Mesenchymal stem cell (in vitro differentiated cells and primary cell): ENCODE measurements at regions not wholly inside any gene's neighbourhood (a gene's known extent, or its start where the extent isn't known, plus 50 kb on each side); places are given as distances from the start of the nearest gene placed in this dataset.

Source experiments
- DNase-seq: peaks from one replicate; pipeline ENCODE4 v3.0.0-alpha.2; 2013
- H2AFZ ChIP-seq: one replicate; pipeline ENCODE4 v1.6.1; 2013; ENCODE audit warnings: low read depth, mild to moderate bottlenecking, control low read depth, inconsistent platforms, low read length, moderate library complexity
- H2AK5ac ChIP-seq: 2 replicates; pipeline ENCODE4 v1.6.1; 2013; ENCODE audit warnings: low read length, moderate library complexity, mild to moderate bottlenecking, inconsistent platforms; ENCODE audit not compliant: severe bottlenecking
- H2BK120ac ChIP-seq: one replicate; pipeline ENCODE4 v1.6.1; 2013; ENCODE audit warnings: low read depth, mild to moderate bottlenecking, inconsistent platforms, low read length, moderate library complexity
- H2BK12ac ChIP-seq, 2 experiments: one replicate each; pipeline ENCODE4 v1.6.1; 2013; ENCODE audit warnings: inconsistent platforms in 2 of 2, low read length in 2 of 2, mild to moderate bottlenecking in 2 of 2, moderate library complexity in 2 of 2, control low read depth in 1 of 2
- H2BK15ac ChIP-seq: one replicate; pipeline ENCODE4 v1.6.1; 2013; ENCODE audit warnings: mild to moderate bottlenecking, low read depth, inconsistent platforms; ENCODE audit not compliant: poor library complexity, severe bottlenecking
- H2BK5ac ChIP-seq: 2 replicates; pipeline ENCODE4 v1.6.1; 2013; ENCODE audit warnings: low read depth, mild to moderate bottlenecking, low read length, control low read depth, inconsistent platforms; ENCODE audit not compliant: poor library complexity, severe bottlenecking
- H3K14ac ChIP-seq, 2 experiments: one replicate each; pipeline ENCODE4 v1.6.1; 2013; ENCODE audit warnings: inconsistent platforms in 2 of 2, low read length in 2 of 2, control low read depth in 1 of 2, mild to moderate bottlenecking in 1 of 2, moderate library complexity in 1 of 2
- H3K18ac ChIP-seq, 2 experiments: one replicate each; pipeline ENCODE4 v1.6.1; 2013; ENCODE audit warnings: inconsistent platforms in 2 of 2, low read length in 2 of 2, control low read depth in 1 of 2, low read depth in 1 of 2, mild to moderate bottlenecking in 1 of 2
- H3K23ac ChIP-seq, 2 experiments: one replicate each; pipeline ENCODE4 v1.6.1; 2013; ENCODE audit warnings: inconsistent platforms in 2 of 2, low read length in 2 of 2, mild to moderate bottlenecking in 2 of 2, moderate library complexity in 2 of 2, control low read depth in 1 of 2
- H3K27ac ChIP-seq: 2 replicates; pipeline ENCODE4 v1.5.1; 2013; ENCODE audit warnings: mild to moderate bottlenecking, moderate library complexity, low read length, control low read depth, inconsistent platforms; ENCODE audit not compliant: poor library complexity, severe bottlenecking
- H3K27me3 ChIP-seq, 2 experiments: 2 replicates each; pipeline versions ENCODE4 v1.6.1 to v1.7.0; 2013; ENCODE audit warnings: low read length in 2 of 2, mild to moderate bottlenecking in 2 of 2, moderate library complexity in 2 of 2, control low read depth in 1 of 2, inconsistent platforms in 1 of 2; ENCODE audit not compliant: control insufficient read depth in 1 of 2, insufficient read depth in 1 of 2
- H3K36me3 ChIP-seq, 2 experiments: 2 replicates each; pipeline versions ENCODE4 v1.6.1 to v1.7.0; 2013; ENCODE audit warnings: low read length in 2 of 2, control low read depth in 1 of 2, inconsistent platforms in 1 of 2, low read depth in 1 of 2, mild to moderate bottlenecking in 1 of 2; ENCODE audit not compliant: insufficient read depth in 2 of 2, control insufficient read depth in 1 of 2
- H3K4ac ChIP-seq, 2 experiments: one replicate each; pipeline ENCODE4 v1.6.1; 2013; ENCODE audit warnings: inconsistent platforms in 2 of 2, low read length in 2 of 2, mild to moderate bottlenecking in 2 of 2, moderate library complexity in 2 of 2, control low read depth in 1 of 2, low read depth in 1 of 2
- H3K4me1 ChIP-seq: 2 replicates; pipeline ENCODE4 v1.6.1; 2013; ENCODE audit warnings: low read depth, low read length, control low read depth; ENCODE audit not compliant: control insufficient read depth, insufficient read depth
- H3K4me2 ChIP-seq: 2 replicates; pipeline ENCODE4 v1.6.1; 2013; ENCODE audit warnings: low read length, mild to moderate bottlenecking, inconsistent platforms; ENCODE audit not compliant: poor library complexity, severe bottlenecking
- H3K4me3 ChIP-seq, 2 experiments: 2 replicates each; pipeline versions ENCODE4 v1.5.1 to v1.7.0; 2013; ENCODE audit warnings: low read length in 2 of 2, mild to moderate bottlenecking in 2 of 2, control low read depth in 1 of 2, low read depth in 1 of 2; ENCODE audit not compliant: insufficient read depth in 1 of 2
- H3K79me1 ChIP-seq: replicated peaks from 2 replicates; pipeline ENCODE4 v1.6.1; 2013; ENCODE audit warnings: mild to moderate bottlenecking, control low read depth, low read length, inconsistent platforms; ENCODE audit not compliant: poor library complexity, severe bottlenecking
- H3K9ac ChIP-seq: 2 replicates; pipeline ENCODE4 v1.7.0; 2013; ENCODE audit warnings: mild to moderate bottlenecking, low read length, moderate library complexity
- H3K9me3 ChIP-seq: 2 replicates; pipeline ENCODE4 v1.7.0; 2013; ENCODE audit warnings: mild to moderate bottlenecking, low read length; ENCODE audit not compliant: control insufficient read depth
- H4K8ac ChIP-seq: one replicate; pipeline ENCODE4 v1.6.1; 2013; ENCODE audit warnings: inconsistent platforms, mild to moderate bottlenecking, low read length, moderate library complexity
- H4K91ac ChIP-seq: one replicate; pipeline ENCODE4 v1.6.1; 2013; ENCODE audit warnings: mild to moderate bottlenecking, low read length, inconsistent platforms
- WGBS: methylation state at CpG from one replicate; pipeline ENCODE4 v1.1.7; 2013; ENCODE audit warnings: mixed read lengths; 5-methylcytosine and 5-hydroxymethylcytosine counted together

DNA sequence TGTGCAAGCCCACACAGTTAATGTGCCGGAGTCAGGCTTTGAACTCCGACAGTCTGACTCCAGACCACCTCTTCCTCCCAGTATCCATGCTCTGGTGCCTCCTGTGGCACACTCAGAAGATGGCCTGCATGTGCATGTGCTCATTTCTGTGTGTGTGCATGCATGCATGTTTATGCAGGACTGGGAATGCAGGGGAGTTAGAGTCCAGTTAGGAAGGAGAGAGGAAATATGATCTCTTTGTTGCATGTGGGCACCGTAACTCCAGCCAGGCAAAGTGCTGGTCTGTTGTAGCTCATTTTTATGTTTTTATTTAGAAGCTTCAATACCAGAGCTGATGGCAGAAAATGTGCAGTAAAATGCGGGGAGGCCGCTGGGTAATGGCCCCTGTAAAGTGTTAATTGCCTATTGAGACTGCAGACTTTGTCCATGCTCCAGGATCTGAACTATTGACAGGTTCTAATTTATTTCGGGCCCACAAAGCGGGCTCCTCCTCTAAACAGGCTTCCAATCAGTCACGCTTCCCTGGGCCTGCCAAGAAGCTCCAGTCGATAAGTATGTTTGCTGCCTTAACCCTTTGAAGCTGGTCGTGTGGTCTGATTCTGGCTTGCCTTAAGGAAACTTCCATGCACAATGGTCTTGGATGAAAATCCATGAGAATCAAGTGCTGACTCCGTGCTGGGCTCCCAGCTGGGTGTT, 248.3 kb downstream of the DHX35 start:
- peaks cover 0 to 40% of the 10 kb centered on the region in 2 experiments for H3K27me3 ChIP-seq
- DNase-seq = no peak
- no peak overlapping the region for H3K14ac ChIP-seq
- H3K18ac ChIP-seq = no peak overlapping the region
- no peak overlapping the region for H2BK5ac ChIP-seq
- no peak overlapping the region for H3K9ac ChIP-seq
- no peak overlapping the region for H4K91ac ChIP-seq
- H3K23ac ChIP-seq = no peak overlapping the region
- H3K4ac ChIP-seq = no peak overlapping the region
- H2BK120ac ChIP-seq = no peak overlapping the region
- H3K9me3 ChIP-seq = no peaks in the 10 kb centered on the region
- H2BK12ac ChIP-seq = no peak overlapping the region
- H4K8ac ChIP-seq = no peak overlapping the region
- H3K36me3 ChIP-seq = no peaks in the 10 kb centered on the region
- H3K79me1 ChIP-seq = no peaks in the 10 kb centered on the region
- no peak overlapping the region for H3K27ac ChIP-seq
- H2BK15ac ChIP-seq = no peak overlapping the region
- no peak overlapping the region for H3K4me3 ChIP-seq
- 20% methylated on average over 11 of the region's 11 CpGs for WGBS
- no peak overlapping the region for H2AFZ ChIP-seq
- H3K4me1 ChIP-seq = no peaks in the 10 kb centered on the region
- no peak overlapping the region for H3K4me2 ChIP-seq
- H2AK5ac ChIP-seq = no peak overlapping the region

- Histone ChIP-seq H3K9ac (no peak overlapping the region), H3K27ac (no peak overlapping the region), H3K4me3 (no peak overlapping the region), H3K4me2 (no peak overlapping the region), H4K8ac (no peak overlapping the region), H3K4me1 (no peaks in the 10 kb centered on the region), H3K4ac (no peak overlapping the region), H3K18ac (no peak overlapping the region), H4K91ac (no peak overlapping the region), H3K27me3 (peaks cover 0 to 38% of the 10 kb centered on the region in 2 experiments), H2BK15ac (no peak overlapping the region), H3K14ac (no peak overlapping the region), H3K23ac (no peak overlapping the region), H2BK12ac (no peak overlapping the region), H2BK120ac (no peak overlapping the region), H2BK5ac (no peak overlapping the region), H3K9me3 (peaks cover 11% of the 10 kb centered on the region), H2AFZ (no peak overlapping the region), H3K36me3 (no peaks in the 10 kb centered on the region), H2AK5ac (no peak overlapping the region), H3K79me1 (no peaks in the 10 kb centered on the region)
- WGBS = 70% methylated on average over 4 of the region's 4 CpGs
- no peak for DNase-seq
These were observed 244.9 kb downstream of the DHX35 start for GRCh38 chr20:39206899-39207564.

- no peak overlapping the region for H3K27ac ChIP-seq
- 56% methylated on average over 7 of the region's 8 CpGs for WGBS
These were observed 233.5 kb downstream of the DHX35 start for GRCh38 chr20:39195582-39196021.

GRCh38 chr20:39190666-39191570, 228.8 kb downstream of the DHX35 start:
- WGBS = 77% methylated on average over 12 of the region's 12 CpGs
- no peaks in the 10 kb centered on the region for H3K9me3 ChIP-seq
- no peaks in the 10 kb centered on the region for H3K79me1 ChIP-seq
- no peaks in the 10 kb centered on the region for H3K27me3 ChIP-seq
- H3K9ac ChIP-seq = no peak overlapping the region
- no peak overlapping the region for H4K8ac ChIP-seq
- H3K4me1 ChIP-seq = no peaks in the 10 kb centered on the region
- H3K14ac ChIP-seq = no peak overlapping the region
- H3K4ac ChIP-seq = no peak overlapping the region
- no peaks in the 10 kb centered on the region for H3K36me3 ChIP-seq
- H3K23ac ChIP-seq = no peak overlapping the region
- no peak overlapping the region for H2AFZ ChIP-seq
- no peak overlapping the region for H3K18ac ChIP-seq
- H3K4me3 ChIP-seq = no peak overlapping the region
- no peak overlapping the region for H3K4me2 ChIP-seq
- no peak for DNase-seq
- H3K27ac ChIP-seq = no peak overlapping the region
- H2BK12ac ChIP-seq = no peak overlapping the region
- no peak overlapping the region for H2BK15ac ChIP-seq
- H2BK120ac ChIP-seq = no peak overlapping the region
- no peak overlapping the region for H4K91ac ChIP-seq
- H2AK5ac ChIP-seq = no peak overlapping the region
- H2BK5ac ChIP-seq = no peak overlapping the region

More at GRCh38 chr20:39195582-39196021, 233.5 kb downstream of the DHX35 start:
- peaks cover 0 to 21% of the 10 kb centered on the region in 2 experiments for H3K27me3 ChIP-seq
- H3K9me3 ChIP-seq = peaks cover 3% of the 10 kb centered on the region
- H2BK12ac ChIP-seq = no peak overlapping the region
- no peaks in the 10 kb centered on the region for H3K4me1 ChIP-seq
- no peak overlapping the region for H3K4ac ChIP-seq
- no peaks in the 10 kb centered on the region for H3K79me1 ChIP-seq
- no peak overlapping the region for H2AK5ac ChIP-seq
- H4K91ac ChIP-seq = no peak overlapping the region
- H2BK15ac ChIP-seq = no peak overlapping the region
- H3K4me3 ChIP-seq = no peak overlapping the region
- H3K14ac ChIP-seq = peak overlapping the region in 1 of 2 experiments; percentile 28
- no peak for DNase-seq
- no peak overlapping the region for H3K9ac ChIP-seq
- H3K4me2 ChIP-seq = no peak overlapping the region
- H3K36me3 ChIP-seq = no peaks in the 10 kb centered on the region
- H2BK120ac ChIP-seq = no peak overlapping the region
- no peak overlapping the region for H2BK5ac ChIP-seq
- no peak overlapping the region for H4K8ac ChIP-seq
- no peak overlapping the region for H3K18ac ChIP-seq
- no peak overlapping the region for H2AFZ ChIP-seq
- H3K23ac ChIP-seq = no peak overlapping the region
